ENCODE measurements at regions not wholly inside any gene's neighbourhood (a gene's known extent, or its start where the extent isn't known, plus 50 kb on each side); places are given as distances from the start of the nearest gene placed in this dataset.

DNA sequence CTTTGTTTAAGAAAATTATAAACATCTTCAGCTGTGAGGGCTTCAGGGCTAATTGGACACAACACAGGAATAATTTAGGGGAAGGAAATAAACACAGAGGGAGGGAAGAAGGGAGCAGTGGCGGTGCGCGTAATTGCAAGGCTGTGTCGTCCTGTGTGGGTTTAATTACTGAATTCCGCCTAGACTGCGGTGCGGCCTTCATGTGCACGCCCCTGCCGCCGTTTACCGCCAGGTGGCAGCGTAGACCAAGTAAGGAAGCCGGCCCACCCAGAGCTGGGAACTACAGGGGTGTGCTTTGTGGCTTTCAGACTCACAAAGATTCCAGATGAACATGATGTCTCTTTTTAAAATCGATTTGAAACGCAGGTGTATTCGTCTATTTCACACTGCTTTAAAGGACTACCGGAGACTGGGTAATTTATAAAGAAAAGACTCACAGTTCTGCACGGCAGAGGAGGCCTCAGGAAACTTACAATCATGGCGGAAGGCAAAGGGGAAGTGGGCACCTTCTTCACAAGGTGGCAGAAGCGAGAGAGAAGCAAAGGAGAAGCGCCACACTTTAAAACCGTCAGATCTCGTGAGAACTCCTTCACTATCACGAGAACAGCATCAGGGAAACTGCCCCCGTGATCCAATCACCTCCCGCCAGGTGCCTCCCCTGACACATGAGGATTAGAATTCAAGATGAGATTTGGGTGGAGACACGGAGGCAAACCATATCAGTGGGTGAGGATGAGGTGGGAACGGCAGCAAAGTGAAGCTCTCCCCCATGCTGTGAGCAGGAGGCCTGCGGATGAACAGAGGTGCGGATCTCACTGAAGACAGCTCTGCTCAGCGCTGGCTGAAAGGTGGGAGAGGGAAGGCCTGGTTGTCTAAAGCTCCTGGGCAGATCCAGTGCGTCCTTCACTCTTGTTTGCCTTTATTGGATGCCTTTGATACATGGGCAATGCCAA is 222.0 kb upstream of the PDE10A start:
- TF ChIP-seq, protein P1, sequence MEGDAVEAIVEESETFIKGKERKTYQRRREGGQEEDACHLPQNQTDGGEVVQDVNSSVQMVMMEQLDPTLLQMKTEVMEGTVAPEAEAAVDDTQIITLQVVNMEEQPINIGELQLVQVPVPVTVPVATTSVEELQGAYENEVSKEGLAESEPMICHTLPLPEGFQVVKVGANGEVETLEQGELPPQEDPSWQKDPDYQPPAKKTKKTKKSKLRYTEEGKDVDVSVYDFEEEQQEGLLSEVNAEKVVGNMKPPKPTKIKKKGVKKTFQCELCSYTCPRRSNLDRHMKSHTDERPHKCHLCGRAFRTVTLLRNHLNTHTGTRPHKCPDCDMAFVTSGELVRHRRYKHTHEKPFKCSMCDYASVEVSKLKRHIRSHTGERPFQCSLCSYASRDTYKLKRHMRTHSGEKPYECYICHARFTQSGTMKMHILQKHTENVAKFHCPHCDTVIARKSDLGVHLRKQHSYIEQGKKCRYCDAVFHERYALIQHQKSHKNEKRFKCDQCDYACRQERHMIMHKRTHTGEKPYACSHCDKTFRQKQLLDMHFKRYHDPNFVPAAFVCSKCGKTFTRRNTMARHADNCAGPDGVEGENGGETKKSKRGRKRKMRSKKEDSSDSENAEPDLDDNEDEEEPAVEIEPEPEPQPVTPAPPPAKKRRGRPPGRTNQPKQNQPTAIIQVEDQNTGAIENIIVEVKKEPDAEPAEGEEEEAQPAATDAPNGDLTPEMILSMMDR (IDR thresholded peaks at IDR 0.05; ENCODE audit: extremely low read depth in 1 of 2, insufficient read depth in 1 of 2, low read depth in 1 of 2, low read length in 2 of 2) = peak; percentile 81 to 88
- no peak for TF ChIP-seq FOS (IDR thresholded peaks at IDR 0.05; ENCODE audit: borderline replicate concordance, insufficient read depth, low read length)

Measured in endothelial cell of umbilical vein (primary cell).